ENCODE measurements at regions not wholly inside any gene's neighbourhood (a gene's known extent, or its start where the extent isn't known, plus 50 kb on each side); places are given as distances from the start of the nearest gene placed in this dataset.

GRCh38 chr7:16023503-16023902, 337.0 kb upstream of the MEOX2 start (continued):
- TF ChIP-seq ZBTB33 (IDR thresholded peaks at IDR 0.05) = no peak
- TF ChIP-seq MAX (IDR thresholded peaks at IDR 0.05) = no peak
- no peak for TF ChIP-seq RAD21 (IDR thresholded peaks at IDR 0.05)
- no peak for TF ChIP-seq SP1 (IDR thresholded peaks at IDR 0.05)

GRCh38 chr7:16023046-16023445, 336.6 kb upstream of the MEOX2 start:
- TF ChIP-seq ZBTB33 (IDR thresholded peaks at IDR 0.05) (no peak), FOXA2 (IDR thresholded peaks at IDR 0.05) (no peak), RAD21 (IDR thresholded peaks at IDR 0.05) (no peak), CTCF (IDR thresholded peaks at IDR 0.05; ENCODE audit: low read depth, low read length, missing input control) (no peak), FOXA1 (IDR thresholded peaks at IDR 0.05) (no peak), HNF4G (IDR thresholded peaks at IDR 0.05) (no peak), TAF1 (conservative IDR thresholded peaks at IDR 0.05) (no peak), MAX (IDR thresholded peaks at IDR 0.05) (no peak), YY1 (IDR thresholded peaks at IDR 0.05) (no peak), GABPA (IDR thresholded peaks at IDR 0.05 in 1 of 2, conservative IDR thresholded peaks at IDR 0.05 in 1 of 2) (no peak), NR2F2 (IDR thresholded peaks at IDR 0.05) (no peak), SP1 (IDR thresholded peaks at IDR 0.05) (no peak), JUND (IDR thresholded peaks at IDR 0.05) (no peak), ATF3 (IDR thresholded peaks at IDR 0.05) (no peak), RXRA (IDR thresholded peaks at IDR 0.05) (no peak)
- TF ChIP-seq, protein P1, sequence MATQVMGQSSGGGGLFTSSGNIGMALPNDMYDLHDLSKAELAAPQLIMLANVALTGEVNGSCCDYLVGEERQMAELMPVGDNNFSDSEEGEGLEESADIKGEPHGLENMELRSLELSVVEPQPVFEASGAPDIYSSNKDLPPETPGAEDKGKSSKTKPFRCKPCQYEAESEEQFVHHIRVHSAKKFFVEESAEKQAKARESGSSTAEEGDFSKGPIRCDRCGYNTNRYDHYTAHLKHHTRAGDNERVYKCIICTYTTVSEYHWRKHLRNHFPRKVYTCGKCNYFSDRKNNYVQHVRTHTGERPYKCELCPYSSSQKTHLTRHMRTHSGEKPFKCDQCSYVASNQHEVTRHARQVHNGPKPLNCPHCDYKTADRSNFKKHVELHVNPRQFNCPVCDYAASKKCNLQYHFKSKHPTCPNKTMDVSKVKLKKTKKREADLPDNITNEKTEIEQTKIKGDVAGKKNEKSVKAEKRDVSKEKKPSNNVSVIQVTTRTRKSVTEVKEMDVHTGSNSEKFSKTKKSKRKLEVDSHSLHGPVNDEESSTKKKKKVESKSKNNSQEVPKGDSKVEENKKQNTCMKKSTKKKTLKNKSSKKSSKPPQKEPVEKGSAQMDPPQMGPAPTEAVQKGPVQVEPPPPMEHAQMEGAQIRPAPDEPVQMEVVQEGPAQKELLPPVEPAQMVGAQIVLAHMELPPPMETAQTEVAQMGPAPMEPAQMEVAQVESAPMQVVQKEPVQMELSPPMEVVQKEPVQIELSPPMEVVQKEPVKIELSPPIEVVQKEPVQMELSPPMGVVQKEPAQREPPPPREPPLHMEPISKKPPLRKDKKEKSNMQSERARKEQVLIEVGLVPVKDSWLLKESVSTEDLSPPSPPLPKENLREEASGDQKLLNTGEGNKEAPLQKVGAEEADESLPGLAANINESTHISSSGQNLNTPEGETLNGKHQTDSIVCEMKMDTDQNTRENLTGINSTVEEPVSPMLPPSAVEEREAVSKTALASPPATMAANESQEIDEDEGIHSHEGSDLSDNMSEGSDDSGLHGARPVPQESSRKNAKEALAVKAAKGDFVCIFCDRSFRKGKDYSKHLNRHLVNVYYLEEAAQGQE (IDR thresholded peaks at IDR 0.05) = no peak
- 76% methylated on average over 2 of the region's 2 CpGs for WGBS

More at GRCh38 chr7:16023046-16023445, 336.6 kb upstream of the MEOX2 start:
- Histone ChIP-seq H3K36me3 (ENCODE audit: control insufficient read depth in 4 of 4, insufficient read depth in 3 of 4, low read depth in 1 of 4, low read length in 3 of 4) (no peaks in the 10 kb centered on the region), H3K4me1 (ENCODE audit: control insufficient read depth in 4 of 4, insufficient read depth in 4 of 4, low read length in 3 of 4) (no peaks in the 10 kb centered on the region), H3K27me3 (ENCODE audit: control insufficient read depth in 4 of 4, insufficient read depth in 4 of 4, low read length in 3 of 4) (no peaks in the 10 kb centered on the region), H3K27ac (ENCODE audit: low read depth in 1 of 2, low read length in 2 of 2) (no peak overlapping the region), H3K9me3 (ENCODE audit: control insufficient read depth in 4 of 4, low read length in 3 of 4) (no peaks in the 10 kb centered on the region), H3K9ac (ENCODE audit: low read depth in 1 of 2, low read length in 2 of 2) (no peak overlapping the region), H3K4me3 (ENCODE audit: low read depth in 1 of 3, low read length in 3 of 3) (no peak overlapping the region)
- DNase-seq (ENCODE audit: low spot score) = no peak

Data from liver (tissue), 8 donors.